A549 (cell line): ENCODE measurements at regions not wholly inside any gene's neighbourhood (a gene's known extent, or its start where the extent isn't known, plus 50 kb on each side); places are given as distances from the start of the nearest gene placed in this dataset.

Experiments
- ATAC-seq, 2 experiments: fragments of 200-7000 bp in 1 of 2; fragments of >200 bp in 1 of 2; cut with Nextera tagmentation in 1 of 2; cut with Tn5 transposase in 1 of 2; 3 replicates each; pipeline versions ENCODE4 v1.8.0 to v1.9.1; 2018 to 2020; ENCODE audit warnings: mild to moderate bottlenecking in 1 of 2, moderate library complexity in 1 of 2
- CTCF ChIA-PET: fragments of 300-600 bp; sonication (Branson Sonifier 250); formaldehyde crosslinking; extraction: SDS; loops from one replicate; lab custom pipeline; 2021; ENCODE audit warnings: antibody characterized with exemption, inconsistent platforms; lab: Yijun Ruan, JAX
- POLR2A ChIA-PET: fragments of 350-600 bp; formaldehyde crosslinking; extraction: SDS; loops from one replicate; lab custom pipeline; 2021; ENCODE audit warnings: antibody characterized with exemption, inconsistent platforms; lab: Yijun Ruan, JAX
- DNase-seq, 2 experiments: peaks; one replicate each; pipeline versions ENCODE4 v3.0.0 to v3.0.0-alpha.2; 2011 to 2016; ENCODE audit warnings: low read depth in 1 of 2, low spot score in 1 of 2
- FAIRE-seq: peaks from 2 replicates; lab custom pipeline; 2011; peaks lifted over from hg19 to GRCh38; lab: Jason Lieb, UNC
- H3K27ac ChIP-seq, 2 experiments: fragments of >200 bp; sonication (Bioruptor Twin); formaldehyde crosslinking; 3 replicates each; pipeline ENCODE4 v1.5.1; 2016 to 2017
- H3K4me1 ChIP-seq: fragments of >200 bp; sonication (Bioruptor Twin); formaldehyde crosslinking; 3 replicates; pipeline ENCODE4 v1.6.1; 2016
- H3K4me2 ChIP-seq: fragments of >200 bp; sonication (Bioruptor Twin); formaldehyde crosslinking; 3 replicates; pipeline ENCODE4 v1.6.1; 2016
- H3K4me3 ChIP-seq: fragments of >200 bp; sonication (Bioruptor Twin); formaldehyde crosslinking; 3 replicates; pipeline ENCODE4 v1.5.1; 2016
- H3K9me3 ChIP-seq: fragments of >200 bp; sonication (Bioruptor Twin); formaldehyde crosslinking; 3 replicates; pipeline ENCODE4 v1.6.1; 2016
- ATOH8 ChIP-seq: fragments of 250-450 bp; sonication (Bioruptor Pico); IDR thresholded peaks from 2 replicates; pipeline ENCODE4 v1.5.0; 2020; ENCODE audit warnings: low read depth, mild to moderate bottlenecking, moderate library complexity
- CBX2 ChIP-seq: fragments of 200-600 bp; sonication (generic); IDR thresholded peaks from 2 replicates; pipeline ENCODE4 v1.6.1; 2016; ENCODE audit warnings: low read depth, mild to moderate bottlenecking, borderline replicate concordance
- CEBPB ChIP-seq, 2 experiments: fragments of >200 bp in 1 of 2; sonication (Bioruptor Twin) in 1 of 2; formaldehyde crosslinking in 1 of 2; IDR thresholded peaks; 2 replicates each; pipeline ENCODE4 v1.6.1; 2012 to 2016
- CTCF ChIP-seq: fragments of >200 bp; sonication (Bioruptor Twin); formaldehyde crosslinking; IDR thresholded peaks from 3 replicates; pipeline ENCODE4 v1.5.1; 2016
- EHF ChIP-seq: fragments of 250-450 bp; sonication (Bioruptor Pico); IDR thresholded peaks from 2 replicates; pipeline ENCODE4 v1.5.0; 2020; ENCODE audit warnings: mild to moderate bottlenecking
- EHMT2 ChIP-seq: fragments of 200-600 bp; sonication (generic); IDR thresholded peaks from 2 replicates; pipeline ENCODE4 v1.6.1; 2016; ENCODE audit warnings: antibody characterized with exemption, low read depth, mild to moderate bottlenecking, moderate library complexity
- FOSL2 ChIP-seq, 2 experiments: fragments of 450-650 bp in 1 of 2; fragments of >200 bp in 1 of 2; sonication (Bioruptor Twin) in 1 of 2; formaldehyde crosslinking; IDR thresholded peaks; 2 replicates each; pipeline versions ENCODE4 v1.5.0 to v1.6.1; 2016 to 2020; ENCODE audit warnings: mild to moderate bottlenecking in 1 of 2, moderate library complexity in 1 of 2
- GATA3 ChIP-seq: IDR thresholded peaks from 2 replicates; pipeline ENCODE4 v1.6.1; 2012; ENCODE audit warnings: borderline replicate concordance
- HOXA7 ChIP-seq: fragments of 250-450 bp; sonication (Bioruptor Pico); IDR thresholded peaks from 2 replicates; pipeline ENCODE4 v1.5.0; 2020; ENCODE audit warnings: mild to moderate bottlenecking, moderate library complexity
- HOXB13 ChIP-seq: fragments of 250-450 bp; sonication (Bioruptor Pico); IDR thresholded peaks from 2 replicates; pipeline ENCODE4 v1.5.0; 2020; ENCODE audit warnings: low read depth, mild to moderate bottlenecking, moderate library complexity
- KDM5A ChIP-seq: fragments of 200-600 bp; sonication (generic); IDR thresholded peaks from 2 replicates; pipeline ENCODE4 v1.6.1; 2016; ENCODE audit warnings: antibody characterized with exemption, mild to moderate bottlenecking
- MAZ ChIP-seq: fragments of 150-350 bp; IDR thresholded peaks from 2 replicates; pipeline ENCODE4 v1.6.1; 2014; ENCODE audit warnings: antibody characterized with exemption, low read depth, low read length, borderline replicate concordance
- NPAS2 ChIP-seq: fragments of 250-450 bp; sonication (Bioruptor Pico); IDR thresholded peaks from 2 replicates; pipeline ENCODE4 v1.8.0; 2022; ENCODE audit warnings: mild to moderate bottlenecking, moderate library complexity, borderline replicate concordance
- NR3C1 ChIP-seq: fragments of >200 bp; sonication (Bioruptor Twin); formaldehyde crosslinking; IDR thresholded peaks from 3 replicates; pipeline ENCODE4 v1.6.1; 2017
- PHF8 ChIP-seq: fragments of 200-600 bp; sonication (generic); IDR thresholded peaks from 2 replicates; pipeline ENCODE4 v1.6.1; 2016; ENCODE audit warnings: low read depth, mild to moderate bottlenecking, antibody characterized with exemption, moderate library complexity, borderline replicate concordance
- POLR2A ChIP-seq: IDR thresholded peaks from 2 replicates; pipeline ENCODE4 v1.6.1; 2012; ENCODE audit warnings: mild to moderate bottlenecking, low read length
- POLR2AphosphoS2 ChIP-seq: conservative IDR thresholded peaks from 2 replicates; pipeline ENCODE4 v1.6.1; 2012; ENCODE audit warnings: low read length, improper control_type of control experiment, inconsistent platforms
- RAD21 ChIP-seq, 2 experiments: fragments of >200 bp in 1 of 2; sonication (Bioruptor Twin) in 1 of 2; formaldehyde crosslinking in 1 of 2; IDR thresholded peaks in 1 of 2; conservative IDR thresholded peaks in 1 of 2; 2 replicates in 1 of 2; 3 replicates in 1 of 2; pipeline ENCODE4 v1.6.1; 2012 to 2018; ENCODE audit warnings: inconsistent platforms in 1 of 2
- SMC3 ChIP-seq: fragments of >200 bp; sonication (Bioruptor Twin); formaldehyde crosslinking; IDR thresholded peaks from 3 replicates; pipeline ENCODE4 v1.6.1; 2018; ENCODE audit warnings: inconsistent platforms
- SREBF2 ChIP-seq: fragments of 450-650 bp; IDR thresholded peaks from 2 replicates; pipeline ENCODE4 v1.6.1; 2014; ENCODE audit warnings: mild to moderate bottlenecking, moderate library complexity
- TFCP2L1 ChIP-seq: fragments of 250-450 bp; sonication (Bioruptor Pico); IDR thresholded peaks from 2 replicates; pipeline ENCODE4 v1.5.0; 2021; ENCODE audit warnings: mild to moderate bottlenecking
- ZFP36 ChIP-seq: fragments of 450-650 bp; IDR thresholded peaks from 2 replicates; pipeline ENCODE4 v1.6.1; 2014; ENCODE audit warnings: borderline replicate concordance; ENCODE audit not compliant: partially characterized antibody
- ZNF302 ChIP-seq: fragments of 250-450 bp; sonication (Bioruptor Pico); IDR thresholded peaks from 2 replicates; pipeline ENCODE4 v1.9.0; 2021; ENCODE audit warnings: inconsistent platforms, mild to moderate bottlenecking, moderate library complexity
- ZSCAN20 ChIP-seq: fragments of 250-450 bp; sonication (Bioruptor Pico); IDR thresholded peaks from 2 replicates; pipeline ENCODE4 v1.8.0; 2022; ENCODE audit warnings: mild to moderate bottlenecking, moderate library complexity
- WGBS: methylation state at CpG from one replicate; pipeline ENCODE4 v1.1.6; 2017; ENCODE audit errors: missing lambda C conversion rate; 5-methylcytosine and 5-hydroxymethylcytosine counted together
- TF ChIP-seq, protein P1 (sequence below): fragments of 250-450 bp; sonication (Bioruptor Pico); IDR thresholded peaks from 2 replicates; pipeline ENCODE4 v1.5.0; 2021; ENCODE audit warnings: mild to moderate bottlenecking, moderate library complexity, borderline replicate concordance
- TF ChIP-seq, protein P2 (sequence below): fragments of >200 bp; sonication (Bioruptor Twin); formaldehyde crosslinking; IDR thresholded peaks from 2 replicates; pipeline ENCODE4 v1.6.1; 2016

- ATAC-seq = no peak
- ChIA-PET POLR2A (no interaction called here), CTCF (no interaction called here)
- Histone ChIP-seq H3K4me2 (no peak overlapping the region), H3K4me1 (peaks cover 11% of the 10 kb centered on the region), H3K4me3 (no peak overlapping the region), H3K27ac (no peak overlapping the region), H3K9me3 (no peaks in the 10 kb centered on the region)
- TF ChIP-seq ZSCAN20 (CRISPR knock-in tag) (no peak), SREBF2 (no peak), NR3C1 (no peak), PHF8 (no peak), KDM5A (no peak), ZFP36 (no peak), MAZ (no peak), EHF (no peak), TFCP2L1 (no peak), RAD21 (conservative IDR thresholded peaks at IDR 0.05 in 1 of 2, IDR thresholded peaks at IDR 0.05 in 1 of 2) (no peak), POLR2AphosphoS2 (no peak), HOXB13 (no peak), ZNF302 (CRISPR knock-in tag) (no peak)
- TF ChIP-seq, protein P1, sequence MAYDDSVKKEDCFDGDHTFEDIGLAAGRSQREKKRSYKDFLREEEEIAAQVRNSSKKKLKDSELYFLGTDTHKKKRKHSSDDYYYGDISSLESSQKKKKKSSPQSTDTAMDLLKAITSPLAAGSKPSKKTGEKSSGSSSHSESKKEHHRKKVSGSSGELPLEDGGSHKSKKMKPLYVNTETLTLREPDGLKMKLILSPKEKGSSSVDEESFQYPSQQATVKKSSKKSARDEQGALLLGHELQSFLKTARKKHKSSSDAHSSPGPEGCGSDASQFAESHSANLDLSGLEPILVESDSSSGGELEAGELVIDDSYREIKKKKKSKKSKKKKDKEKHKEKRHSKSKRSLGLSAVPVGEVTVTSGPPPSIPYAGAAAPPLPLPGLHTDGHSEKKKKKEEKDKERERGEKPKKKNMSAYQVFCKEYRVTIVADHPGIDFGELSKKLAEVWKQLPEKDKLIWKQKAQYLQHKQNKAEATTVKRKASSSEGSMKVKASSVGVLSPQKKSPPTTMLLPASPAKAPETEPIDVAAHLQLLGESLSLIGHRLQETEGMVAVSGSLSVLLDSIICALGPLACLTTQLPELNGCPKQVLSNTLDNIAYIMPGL (CRISPR knock-in tag) = no peak
- DNase-seq = no peak
- 89% methylated on average over 9 of the region's 12 CpGs for WGBS
- no peak for FAIRE-seq
Observed at GRCh38 chr22:48258064-48258701, 1495.7 kb downstream of the TBC1D22A start.

GRCh38 chr22:48257685-48258055, 1495.2 kb downstream of the TBC1D22A start:
- H3K4me3 ChIP-seq = no peak overlapping the region
- H3K4me2 ChIP-seq = no peak overlapping the region
- FAIRE-seq (no peak), ATAC-seq (no peak), DNase-seq (no peak)
- peaks cover 11% of the 10 kb centered on the region for H3K4me1 ChIP-seq
- WGBS = 85% methylated on average over 7 of the region's 7 CpGs
- CTCF ChIA-PET = no interaction called here
- POLR2A ChIA-PET = no interaction called here
- no peak overlapping the region for H3K27ac ChIP-seq
- TF ChIP-seq ATOH8 (CRISPR knock-in tag) (no peak), CBX2 (no peak), POLR2A (no peak), SREBF2 (no peak), HOXA7 (no peak), GATA3 (no peak), NPAS2 (CRISPR knock-in tag) (no peak), FOSL2 (IDR thresholded peaks at IDR 0.05) (no peak), FOSL2 (CRISPR knock-in tag; IDR thresholded peaks at IDR 0.05) (no peak), EHMT2 (no peak), CTCF (no peak), CEBPB (IDR thresholded peaks at IDR 0.05) (no peak), SMC3 (no peak)
- TF ChIP-seq, protein P2, sequence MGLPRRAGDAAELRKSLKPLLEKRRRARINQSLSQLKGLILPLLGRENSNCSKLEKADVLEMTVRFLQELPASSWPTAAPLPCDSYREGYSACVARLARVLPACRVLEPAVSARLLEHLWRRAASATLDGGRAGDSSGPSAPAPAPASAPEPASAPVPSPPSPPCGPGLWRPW = no peak
- TF ChIP-seq, all 56 proteins: peak for 0
- no peaks in the 10 kb centered on the region for H3K9me3 ChIP-seq
